ENCODE measurements at regions not wholly inside any gene's neighbourhood (a gene's known extent, or its start where the extent isn't known, plus 50 kb on each side); places are given as distances from the start of the nearest gene placed in this dataset.

DNA sequence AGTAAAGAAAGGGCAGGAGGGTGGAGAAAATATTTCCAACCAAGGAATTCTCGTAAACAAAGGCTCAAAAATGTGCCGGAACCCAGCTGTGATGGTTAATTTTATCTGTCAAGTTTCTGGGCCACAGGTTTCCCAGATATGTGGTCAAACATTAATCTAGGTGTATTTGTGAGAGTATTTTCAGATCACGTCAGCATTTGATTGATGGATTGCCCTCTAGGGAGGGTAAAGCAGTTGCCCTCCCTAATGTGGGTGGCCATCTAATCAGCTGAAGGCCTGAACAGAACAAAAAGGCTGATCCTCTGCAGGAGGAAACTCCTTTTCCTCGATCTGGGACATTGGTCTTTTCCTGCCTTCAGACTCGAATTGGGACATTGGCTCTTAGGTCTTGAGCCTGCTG is 298.7 kb upstream of the TCF21 start:
- TF ChIP-seq POLR2AphosphoS5 (IDR thresholded peaks at IDR 0.05; ENCODE audit: insufficient read depth, low read depth, low read length) (no peak), EZH2 (IDR thresholded peaks at IDR 0.05; ENCODE audit: borderline replicate concordance, low read depth, low read length, severe bottlenecking) (no peak), MYC (IDR thresholded peaks at IDR 0.05; ENCODE audit: low read depth, low read length) (no peak), POLR2A (IDR thresholded peaks at IDR 0.05; ENCODE audit: low read depth, low read length) (no peak), FOS (IDR thresholded peaks at IDR 0.05; ENCODE audit: borderline replicate concordance, insufficient read depth, low read length) (no peak), JUN (IDR thresholded peaks at IDR 0.05; ENCODE audit: borderline replicate concordance, insufficient read depth, insufficient read length, low read depth) (no peak), GATA2 (IDR thresholded peaks at IDR 0.05; ENCODE audit: insufficient read depth, insufficient read length, low read depth, low read length) (no peak)
- TF ChIP-seq, protein P1, sequence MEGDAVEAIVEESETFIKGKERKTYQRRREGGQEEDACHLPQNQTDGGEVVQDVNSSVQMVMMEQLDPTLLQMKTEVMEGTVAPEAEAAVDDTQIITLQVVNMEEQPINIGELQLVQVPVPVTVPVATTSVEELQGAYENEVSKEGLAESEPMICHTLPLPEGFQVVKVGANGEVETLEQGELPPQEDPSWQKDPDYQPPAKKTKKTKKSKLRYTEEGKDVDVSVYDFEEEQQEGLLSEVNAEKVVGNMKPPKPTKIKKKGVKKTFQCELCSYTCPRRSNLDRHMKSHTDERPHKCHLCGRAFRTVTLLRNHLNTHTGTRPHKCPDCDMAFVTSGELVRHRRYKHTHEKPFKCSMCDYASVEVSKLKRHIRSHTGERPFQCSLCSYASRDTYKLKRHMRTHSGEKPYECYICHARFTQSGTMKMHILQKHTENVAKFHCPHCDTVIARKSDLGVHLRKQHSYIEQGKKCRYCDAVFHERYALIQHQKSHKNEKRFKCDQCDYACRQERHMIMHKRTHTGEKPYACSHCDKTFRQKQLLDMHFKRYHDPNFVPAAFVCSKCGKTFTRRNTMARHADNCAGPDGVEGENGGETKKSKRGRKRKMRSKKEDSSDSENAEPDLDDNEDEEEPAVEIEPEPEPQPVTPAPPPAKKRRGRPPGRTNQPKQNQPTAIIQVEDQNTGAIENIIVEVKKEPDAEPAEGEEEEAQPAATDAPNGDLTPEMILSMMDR (IDR thresholded peaks at IDR 0.05; ENCODE audit: extremely low read depth in 1 of 2, insufficient read depth in 1 of 2, low read depth in 1 of 2, low read length in 2 of 2): no peak
- TF ChIP-seq, protein P2, sequence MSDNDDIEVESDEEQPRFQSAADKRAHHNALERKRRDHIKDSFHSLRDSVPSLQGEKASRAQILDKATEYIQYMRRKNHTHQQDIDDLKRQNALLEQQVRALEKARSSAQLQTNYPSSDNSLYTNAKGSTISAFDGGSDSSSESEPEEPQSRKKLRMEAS (IDR thresholded peaks at IDR 0.05; ENCODE audit: insufficient read depth, insufficient read length): no peak
